LNCAP (cell line): ENCODE measurements at regions not wholly inside any gene's neighbourhood (a gene's known extent, or its start where the extent isn't known, plus 50 kb on each side); places are given as distances from the start of the nearest gene placed in this dataset.

Experiments used
- CTCF ChIP-seq: fragments of 450-650 bp; IDR thresholded peaks from 2 replicates; pipeline ENCODE4 v1.5.1; 2017; ENCODE audit warnings: mild to moderate bottlenecking

GRCh38 chr15:87454860-87455259 is 801.7 kb downstream of the NTRK3 start:
- no peak for TF ChIP-seq CTCF

DNA sequence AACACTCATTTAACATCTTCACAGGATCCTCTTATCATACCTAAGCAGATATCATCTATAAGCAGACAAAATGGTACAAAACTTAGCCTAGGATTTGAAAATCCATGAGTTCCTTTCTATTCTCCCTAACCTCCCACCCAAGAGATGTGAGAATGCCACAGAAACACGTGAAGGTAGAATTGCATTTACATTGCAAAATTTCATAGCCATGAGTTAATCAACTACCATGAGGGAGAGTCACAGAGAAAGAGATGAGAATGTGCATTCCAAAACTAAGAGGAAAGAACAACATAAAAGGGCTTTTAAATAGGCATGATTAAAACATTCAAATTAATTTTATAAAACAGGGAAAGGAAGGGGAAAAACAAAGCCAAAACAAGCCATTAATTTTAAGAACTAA is 806.2 kb downstream of the NTRK3 start:
- TF ChIP-seq CTCF, result no peak

- TF ChIP-seq CTCF, result no peak
These were observed 817.4 kb downstream of the NTRK3 start for GRCh38 chr15:87439090-87439489.

GRCh38 chr15:87433871-87434270 is 822.7 kb downstream of the NTRK3 start:
- no peak for TF ChIP-seq CTCF

- no peak for TF ChIP-seq CTCF
These were observed 826.8 kb downstream of the NTRK3 start for GRCh38 chr15:87429754-87430153.

DNA sequence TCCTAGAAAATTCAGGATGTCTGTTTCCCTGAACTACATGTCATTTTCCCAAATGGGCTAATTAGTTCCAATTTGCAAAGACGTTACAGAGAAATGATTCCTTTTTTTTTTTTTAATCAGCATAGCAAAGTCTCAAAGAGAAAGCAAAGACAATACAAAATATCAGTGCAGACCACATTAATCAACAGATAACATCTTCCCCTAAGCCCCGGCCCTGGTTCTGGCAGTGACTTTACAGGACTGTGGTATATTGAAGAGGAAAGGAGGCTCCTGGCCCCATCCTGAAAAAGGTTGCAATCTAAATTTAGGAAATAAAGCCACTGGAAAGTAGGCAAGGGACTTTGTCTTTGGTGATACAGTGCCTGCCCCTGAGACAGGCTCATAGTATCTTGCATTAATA is 836.5 kb downstream of the NTRK3 start:
- TF ChIP-seq CTCF, result no peak

GRCh38 chr15:87419344-87419743 is 837.2 kb downstream of the NTRK3 start:
- TF ChIP-seq CTCF, result no peak

- no peak for TF ChIP-seq CTCF
These were observed 839.8 kb downstream of the NTRK3 start for GRCh38 chr15:87416591-87417257.
